GM20000 (cell line): ENCODE measurements at regions not wholly inside any gene's neighbourhood (a gene's known extent, or its start where the extent isn't known, plus 50 kb on each side); places are given as distances from the start of the nearest gene placed in this dataset.

ENCODE experiments used
- DNase-seq: peaks from one replicate; pipeline ENCODE4 v3.0.0; 2012; ENCODE audit warnings: low spot score
- CTCF ChIP-seq: IDR thresholded peaks from 2 replicates; pipeline ENCODE4 v1.5.1; 2012; ENCODE audit warnings: mild to moderate bottlenecking, control low read depth; ENCODE audit errors: extremely low read depth, missing control alignments

GRCh38 chr5:8842971-8843551 lies 702.8 kb downstream of the SEMA5A start:
- DNase-seq: no peak

GRCh38 chr5:8843771-8844170 lies 702.1 kb downstream of the SEMA5A start:
- DNase-seq: no peak
- no peak for TF ChIP-seq CTCF

More at GRCh38 chr5:8842971-8843551, 702.8 kb downstream of the SEMA5A start:
- TF ChIP-seq CTCF: no peak

- no peak for DNase-seq
- TF ChIP-seq CTCF: no peak
Observed at GRCh38 chr5:8844206-8844605, 701.7 kb downstream of the SEMA5A start.

GRCh38 chr5:8844847-8845246 lies 701.0 kb downstream of the SEMA5A start:
- DNase-seq: no peak
- TF ChIP-seq CTCF: no peak

GRCh38 chr5:8845296-8845695 lies 700.6 kb downstream of the SEMA5A start:
- no peak for TF ChIP-seq CTCF
- DNase-seq: no peak

GRCh38 chr5:8848366-8848765 lies 697.5 kb downstream of the SEMA5A start:
- no peak for DNase-seq
- TF ChIP-seq CTCF: no peak

GRCh38 chr5:8848997-8849594 lies 696.8 kb downstream of the SEMA5A start:
- no peak for DNase-seq
- TF ChIP-seq CTCF: no peak
